SK-N-SH treated with all-trans-retinoic acid at 6 μM for 48 hours (cell line): ENCODE measurements at regions not wholly inside any gene's neighbourhood (a gene's known extent, or its start where the extent isn't known, plus 50 kb on each side); places are given as distances from the start of the nearest gene placed in this dataset.

Experiments used
- CREB5 ChIP-seq: fragments of 250-450 bp; sonication (Bioruptor Pico); IDR thresholded peaks from 2 replicates; pipeline ENCODE4 v1.5.1; 2020; ENCODE audit warnings: low read depth, mild to moderate bottlenecking, moderate library complexity
- ESRRG ChIP-seq: fragments of 250-450 bp; sonication (Bioruptor Pico); IDR thresholded peaks from 2 replicates; pipeline ENCODE4 v1.6.1; 2021; ENCODE audit warnings: mild to moderate bottlenecking
- ISL1 ChIP-seq: fragments of 250-450 bp; sonication (Bioruptor Pico); IDR thresholded peaks from 2 replicates; pipeline ENCODE4 v2.1.2; 2022; ENCODE audit warnings: mild to moderate bottlenecking, moderate library complexity
- OSR1 ChIP-seq: fragments of 250-450 bp; sonication (Bioruptor Pico); IDR thresholded peaks from 2 replicates; pipeline ENCODE4 v1.8.0; 2022; ENCODE audit warnings: moderate library complexity, mild to moderate bottlenecking, inconsistent platforms
- PATZ1 ChIP-seq: fragments of 250-450 bp; sonication (Bioruptor Pico); IDR thresholded peaks from 2 replicates; pipeline ENCODE4 v1.8.0; 2020; ENCODE audit warnings: mild to moderate bottlenecking, moderate library complexity, borderline replicate concordance
- SNAI2 ChIP-seq: fragments of 250-450 bp; sonication (Bioruptor Pico); IDR thresholded peaks from 2 replicates; pipeline ENCODE4 v1.5.0; 2020; ENCODE audit warnings: mild to moderate bottlenecking, moderate library complexity
- TOX ChIP-seq: fragments of 250-450 bp; sonication (Bioruptor Pico); IDR thresholded peaks from 2 replicates; pipeline ENCODE4 v1.8.0; 2021; ENCODE audit warnings: mild to moderate bottlenecking, moderate library complexity, borderline replicate concordance
- ZFP3 ChIP-seq: fragments of 250-450 bp; sonication (Bioruptor Pico); IDR thresholded peaks from 2 replicates; pipeline ENCODE4 v1.5.0; 2020; ENCODE audit warnings: mild to moderate bottlenecking, moderate library complexity
- TF ChIP-seq, protein P1 (sequence below): fragments of 250-450 bp; sonication (Bioruptor Pico); IDR thresholded peaks from 2 replicates; pipeline ENCODE4 v1.5.1; 2021; ENCODE audit warnings: mild to moderate bottlenecking, moderate library complexity

DNA sequence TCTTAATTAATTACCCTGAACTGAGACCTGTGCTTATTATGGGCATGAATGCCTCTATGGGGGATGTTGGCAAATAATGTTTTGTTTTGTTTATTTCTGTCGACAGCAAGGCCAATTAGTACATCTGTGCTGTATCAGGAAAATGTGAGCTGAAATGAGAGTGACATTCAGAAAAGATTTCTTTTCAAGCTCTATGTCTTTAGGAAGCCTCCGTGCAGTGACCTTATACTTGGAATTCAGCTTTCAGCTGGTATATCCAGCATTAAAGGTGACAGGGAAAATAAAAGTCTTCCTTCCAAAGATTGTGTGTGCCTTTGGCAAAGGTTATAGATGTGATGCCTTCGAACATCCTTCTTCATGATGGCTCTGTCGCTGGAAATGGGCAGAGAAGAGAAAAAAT is 1061.1 kb downstream of the SORCS3 start:
- TF ChIP-seq CREB5 (CRISPR knock-in tag) (no peak), ESRRG (CRISPR knock-in tag) (no peak), TOX (CRISPR knock-in tag) (no peak), ISL1 (CRISPR knock-in tag) (no peak), ZFP3 (no peak), PATZ1 (CRISPR knock-in tag) (no peak), SNAI2 (CRISPR knock-in tag) (no peak), OSR1 (CRISPR knock-in tag) (no peak)
- TF ChIP-seq, protein P1, sequence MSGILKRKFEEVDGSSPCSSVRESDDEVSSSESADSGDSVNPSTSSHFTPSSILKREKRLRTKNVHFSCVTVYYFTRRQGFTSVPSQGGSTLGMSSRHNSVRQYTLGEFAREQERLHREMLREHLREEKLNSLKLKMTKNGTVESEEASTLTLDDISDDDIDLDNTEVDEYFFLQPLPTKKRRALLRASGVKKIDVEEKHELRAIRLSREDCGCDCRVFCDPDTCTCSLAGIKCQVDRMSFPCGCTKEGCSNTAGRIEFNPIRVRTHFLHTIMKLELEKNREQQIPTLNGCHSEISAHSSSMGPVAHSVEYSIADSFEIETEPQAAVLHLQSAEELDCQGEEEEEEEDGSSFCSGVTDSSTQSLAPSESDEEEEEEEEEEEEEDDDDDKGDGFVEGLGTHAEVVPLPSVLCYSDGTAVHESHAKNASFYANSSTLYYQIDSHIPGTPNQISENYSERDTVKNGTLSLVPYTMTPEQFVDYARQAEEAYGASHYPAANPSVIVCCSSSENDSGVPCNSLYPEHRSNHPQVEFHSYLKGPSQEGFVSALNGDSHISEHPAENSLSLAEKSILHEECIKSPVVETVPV (CRISPR knock-in tag), result no peak
